ENCODE measurements at regions not wholly inside any gene's neighbourhood (a gene's known extent, or its start where the extent isn't known, plus 50 kb on each side); places are given as distances from the start of the nearest gene placed in this dataset.

- no peak for DNase-seq
Measured at GRCh38 chr20:17023806-17024205, 203.0 kb upstream of the PCSK2 start.

GRCh38 chr20:17024513-17025119 lies 202.2 kb upstream of the PCSK2 start:
- no peak for DNase-seq

DNA sequence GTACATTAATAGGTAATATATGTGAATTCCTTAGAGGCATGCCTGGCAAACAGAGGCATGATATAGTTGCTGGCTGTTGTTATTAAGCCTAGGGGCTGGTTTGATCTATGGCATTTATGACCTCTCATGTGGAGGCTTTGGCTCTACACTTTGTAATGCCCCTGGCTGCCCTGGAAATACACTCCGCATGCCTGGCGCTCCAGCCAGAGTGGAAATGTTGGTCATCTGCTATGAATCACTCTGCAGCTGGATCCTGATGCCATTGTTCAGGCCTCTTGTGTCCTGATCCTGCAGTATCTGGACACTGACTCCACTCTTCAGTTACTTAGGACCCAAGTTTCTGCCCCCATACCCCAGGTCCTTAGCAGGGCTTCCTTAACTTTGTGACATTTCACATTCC lies 200.5 kb upstream of the PCSK2 start:
- DNase-seq, result no peak

- DNase-seq, result no peak
Measured at GRCh38 chr20:17029698-17030097, 197.1 kb upstream of the PCSK2 start.

DNA sequence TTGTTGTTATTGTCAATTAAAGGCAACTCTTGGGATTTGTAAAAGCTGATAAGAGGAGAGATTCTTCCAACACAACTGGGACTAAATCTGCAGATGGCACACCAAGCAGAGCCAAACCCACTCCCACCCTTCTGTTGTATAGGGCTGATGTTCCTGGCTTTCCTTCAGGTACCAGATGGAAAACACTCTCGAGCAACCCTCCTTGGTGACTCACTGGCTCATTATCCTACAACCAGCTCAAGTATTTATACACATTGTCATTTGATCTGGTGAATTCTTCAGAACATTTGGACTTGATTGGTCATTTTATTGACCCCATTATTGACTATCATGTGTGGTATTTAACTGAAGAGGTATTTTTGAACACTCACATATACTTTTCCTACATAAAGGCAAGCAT lies 190.3 kb upstream of the PCSK2 start:
- no peak for DNase-seq

GRCh38 chr20:17042122-17042521 lies 184.7 kb upstream of the PCSK2 start:
- no peak for DNase-seq

- no peak for DNase-seq
Measured at GRCh38 chr20:17043323-17043722, 183.5 kb upstream of the PCSK2 start.

GRCh38 chr20:17044891-17045290 lies 181.9 kb upstream of the PCSK2 start:
- no peak for DNase-seq

GRCh38 chr20:17059465-17059864 lies 167.4 kb upstream of the PCSK2 start:
- no peak for DNase-seq

GRCh38 chr20:17061715-17062114 lies 165.1 kb upstream of the PCSK2 start:
- DNase-seq, result no peak

DNA sequence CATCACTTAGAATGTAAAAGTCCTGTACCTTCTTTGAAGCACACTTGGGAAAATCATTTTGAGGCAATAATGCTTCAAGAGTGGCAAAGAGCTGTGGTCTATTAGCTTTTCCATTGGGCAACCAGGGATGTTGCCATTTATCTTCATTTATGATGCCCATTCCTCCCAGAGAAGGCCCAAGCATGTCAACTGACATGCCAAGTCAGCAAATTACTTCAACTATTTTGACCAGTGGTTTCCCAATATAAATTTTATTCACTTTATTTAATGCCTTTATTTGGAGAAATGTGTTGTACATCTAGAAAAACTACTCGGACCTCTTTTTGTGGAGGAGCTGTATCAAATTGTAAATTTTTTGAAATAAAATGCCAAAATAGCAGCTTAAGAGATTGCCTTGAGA lies 164.1 kb upstream of the PCSK2 start:
- DNase-seq, result no peak

GRCh38 chr20:17066902-17067301 lies 159.9 kb upstream of the PCSK2 start:
- DNase-seq, result no peak

DNA sequence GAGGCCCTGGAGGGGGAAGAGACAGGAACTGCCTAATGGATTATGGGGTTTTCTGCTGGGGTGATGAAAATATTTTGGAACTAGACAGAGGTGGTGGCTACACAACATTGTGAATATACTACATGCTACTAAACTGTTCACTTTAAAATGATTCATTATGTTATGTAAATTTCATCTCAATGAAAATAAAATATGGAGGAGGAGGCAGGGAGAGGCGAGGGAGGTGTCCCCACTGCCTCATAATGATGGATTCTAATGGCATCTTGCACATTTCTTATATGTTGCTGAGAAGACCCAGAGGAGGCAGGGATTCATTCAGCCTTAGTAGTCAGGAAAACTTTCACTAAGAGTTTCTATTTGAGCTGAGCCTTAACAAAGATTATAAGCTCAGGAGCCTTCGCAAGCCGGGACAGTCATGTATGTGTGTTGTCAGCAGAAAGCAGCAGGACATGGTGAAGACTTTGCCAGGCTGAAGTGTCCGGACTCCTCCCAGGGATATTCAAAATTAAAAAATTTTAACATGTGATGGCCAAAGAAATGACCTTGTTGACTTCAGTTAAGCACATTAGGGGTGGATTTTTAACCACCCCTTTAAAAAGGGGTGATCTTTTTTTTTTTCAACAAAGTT lies 158.6 kb upstream of the PCSK2 start:
- DNase-seq, result no peak

DNA sequence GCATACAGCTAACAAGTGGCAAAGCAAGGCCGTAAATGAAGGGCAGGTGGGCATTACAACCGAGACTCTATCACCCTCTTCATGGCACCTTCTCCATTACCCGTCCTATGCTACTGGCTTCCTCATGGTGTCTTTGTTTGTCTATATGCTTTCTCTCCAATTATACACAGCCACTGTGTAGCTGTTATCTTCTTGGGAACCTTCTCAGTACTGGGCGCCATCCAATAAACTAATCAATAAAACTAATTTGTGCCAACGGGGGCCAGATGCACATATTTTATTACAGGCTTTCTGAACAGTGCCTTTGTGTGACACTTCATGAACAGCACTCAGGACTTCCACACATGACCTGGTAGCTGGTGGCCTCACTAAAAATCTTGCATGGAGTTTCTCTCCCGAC lies 149.8 kb upstream of the PCSK2 start:
- no peak for DNase-seq

DNA sequence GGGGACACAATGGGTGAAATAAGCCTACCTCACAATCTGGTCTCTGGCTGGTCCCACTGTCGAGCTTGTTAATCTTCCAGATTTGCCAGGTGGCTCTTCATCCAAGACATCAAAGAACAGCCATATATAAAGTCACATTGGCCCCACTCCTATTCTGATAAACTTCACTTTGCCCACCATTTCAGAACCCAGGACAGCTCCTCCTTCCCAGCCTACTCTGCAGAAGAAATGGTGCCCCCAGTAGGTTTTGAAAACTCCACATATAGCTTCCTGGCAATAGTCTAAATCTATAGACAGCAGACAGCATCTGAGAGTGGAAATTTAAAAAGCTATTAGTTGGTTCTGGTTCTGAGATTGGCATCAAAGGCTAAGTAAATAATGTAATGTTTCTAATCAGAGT lies 143.1 kb upstream of the PCSK2 start:
- no peak for DNase-seq

- no peak for DNase-seq
Measured at GRCh38 chr20:17084909-17085308, 141.9 kb upstream of the PCSK2 start.

DNA sequence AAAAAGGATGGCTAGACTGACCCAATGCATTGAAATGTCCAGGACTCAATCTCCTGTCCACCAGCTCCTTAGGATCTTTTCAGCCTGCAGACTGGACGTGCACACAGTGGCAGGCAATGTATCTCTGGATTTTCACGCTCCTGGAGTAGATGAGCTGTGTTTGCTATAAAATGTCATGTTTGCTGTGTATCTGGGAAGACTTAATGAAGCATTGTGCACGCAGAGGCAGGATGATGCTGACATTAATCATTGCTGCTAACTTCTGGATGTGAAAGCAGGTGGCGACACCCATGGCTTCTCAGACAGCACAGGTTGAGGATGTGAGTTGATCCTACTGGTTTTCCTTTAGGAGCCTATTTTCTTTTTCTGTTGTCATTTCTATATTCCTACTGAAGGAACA lies 133.1 kb upstream of the PCSK2 start:
- no peak for DNase-seq

GRCh38 chr20:17097603-17098002 lies 129.2 kb upstream of the PCSK2 start:
- no peak for DNase-seq

DNA sequence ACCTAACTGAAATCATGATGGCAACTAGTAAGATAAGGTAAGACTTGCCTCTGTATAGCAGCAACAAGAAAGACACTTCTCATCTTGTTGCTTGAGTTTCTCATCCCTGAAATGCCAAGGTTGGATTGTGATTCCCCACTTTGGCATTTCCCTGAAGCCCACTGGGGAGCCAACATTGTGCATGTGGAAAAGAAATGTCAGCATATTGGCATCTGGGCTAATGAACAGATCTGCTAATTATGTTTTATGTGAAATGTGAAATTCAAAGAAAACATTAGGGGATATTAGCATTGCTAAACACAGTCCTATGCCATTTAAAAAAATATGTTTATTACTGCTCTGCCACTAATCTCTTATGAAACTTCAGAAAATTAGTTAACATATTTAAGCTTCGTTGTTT lies 126.3 kb upstream of the PCSK2 start:
- DNase-seq, result no peak

DNA sequence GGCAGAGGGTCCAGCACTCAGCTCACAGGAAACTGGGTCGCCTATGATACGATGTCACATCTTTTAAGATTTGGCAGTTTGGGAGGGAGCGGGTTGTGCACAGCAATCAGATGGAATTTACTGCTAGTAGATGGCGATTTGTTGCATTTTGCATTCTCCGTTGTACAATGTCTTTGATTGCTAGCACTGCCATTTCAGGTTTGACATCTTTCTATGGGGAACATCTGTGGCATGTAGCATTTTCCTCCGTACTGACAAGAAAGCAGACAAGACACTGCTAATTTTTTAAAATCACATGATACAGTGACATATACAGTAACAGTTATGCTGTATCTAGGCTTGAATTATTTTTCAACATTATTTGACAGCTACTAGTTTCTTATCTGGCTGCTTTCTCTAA lies 119.7 kb upstream of the PCSK2 start:
- no peak for DNase-seq

DNA sequence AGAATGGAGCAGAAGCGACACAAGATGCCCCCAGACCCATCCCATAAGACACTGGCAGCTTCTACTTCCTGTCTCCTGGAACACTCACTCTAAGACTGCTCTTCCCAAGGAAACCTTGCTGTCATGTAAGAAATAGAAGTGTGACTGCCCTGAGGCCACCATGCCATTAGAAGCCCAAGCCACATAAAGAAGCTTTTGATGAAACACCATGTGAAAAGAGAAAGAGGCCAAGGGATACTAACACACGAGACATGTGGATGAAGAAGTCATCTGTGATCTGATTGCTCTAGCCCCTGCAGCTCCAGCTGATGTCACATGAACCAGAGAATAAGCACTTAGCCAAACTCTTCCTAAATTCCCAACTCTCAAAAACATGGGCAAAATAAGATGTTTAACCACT lies 117.9 kb upstream of the PCSK2 start:
- no peak for DNase-seq

DNA sequence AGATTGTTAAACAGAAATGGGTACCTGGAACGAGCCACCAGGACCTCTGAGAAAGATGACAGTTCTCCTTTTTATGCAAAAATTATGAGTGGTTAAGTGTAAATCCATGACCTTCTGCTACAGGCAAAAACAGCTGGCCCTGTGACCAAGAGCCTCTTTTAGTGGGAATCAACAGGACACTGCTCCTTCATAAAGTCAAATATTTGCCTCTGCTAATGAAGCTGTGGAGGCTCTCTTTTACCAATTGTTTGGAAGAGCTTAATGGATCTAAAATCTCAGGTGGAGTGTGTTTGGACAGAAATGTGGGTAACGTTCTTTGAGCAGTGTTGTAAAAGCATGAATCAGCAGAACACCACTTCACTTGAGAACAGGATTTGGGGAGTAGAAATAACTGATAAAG lies 117.5 kb upstream of the PCSK2 start:
- no peak for DNase-seq

DNA sequence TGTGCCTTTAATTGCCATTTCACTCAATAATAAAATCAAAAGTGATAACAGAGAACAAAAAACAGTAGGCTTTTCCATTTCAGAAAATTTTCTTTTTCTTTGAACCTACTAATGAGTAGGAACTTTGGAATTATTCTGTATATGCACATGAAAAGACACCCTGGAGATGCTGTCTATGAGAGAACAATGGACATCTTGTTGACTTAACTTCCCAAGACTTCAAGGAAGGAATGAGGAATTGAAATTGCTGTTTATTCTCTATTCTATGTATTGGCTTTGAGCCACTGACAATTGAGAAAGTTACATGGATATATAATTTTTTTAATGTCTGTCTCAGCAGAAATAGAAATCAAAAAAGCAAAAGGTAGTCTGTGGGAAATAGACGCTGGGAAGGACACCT lies 98.6 kb upstream of the PCSK2 start:
- DNase-seq, result no peak

GRCh38 chr20:17129089-17129488 lies 97.8 kb upstream of the PCSK2 start:
- DNase-seq, result no peak

- no peak for DNase-seq
Measured at GRCh38 chr20:17137692-17138091, 89.1 kb upstream of the PCSK2 start.

Data from CD4-positive, alpha-beta T cell treated with Interleukin-4 for 1 hour (primary cell).